Mucosa of rectum (tissue), 2 donors: ENCODE measurements at regions not wholly inside any gene's neighbourhood (a gene's known extent, or its start where the extent isn't known, plus 50 kb on each side); places are given as distances from the start of the nearest gene placed in this dataset.

Source experiments
- H3K27ac ChIP-seq, 2 donors: one replicate each; pipeline ENCODE4 v1.7.0; 2013; ENCODE audit warnings: inconsistent platforms in 2 of 2, low read depth in 2 of 2, low read length in 2 of 2
- H3K27me3 ChIP-seq, 2 donors: one replicate each; pipeline ENCODE4 v1.7.0; 2013; ENCODE audit warnings: low read length in 2 of 2; ENCODE audit not compliant: control insufficient read depth in 2 of 2, insufficient read depth in 2 of 2
- H3K36me3 ChIP-seq, 2 donors: one replicate each; pipeline ENCODE4 v1.7.0; 2013; ENCODE audit warnings: low read length in 2 of 2; ENCODE audit not compliant: control insufficient read depth in 2 of 2, insufficient read depth in 2 of 2
- H3K4me1 ChIP-seq, 2 donors: one replicate each; pipeline ENCODE4 v1.7.0; 2013; ENCODE audit warnings: low read length in 2 of 2, mild to moderate bottlenecking in 1 of 2; ENCODE audit not compliant: control insufficient read depth in 2 of 2, insufficient read depth in 2 of 2
- H3K4me3 ChIP-seq, 2 donors: one replicate each; pipeline ENCODE4 v1.7.0; 2013; ENCODE audit warnings: low read length in 2 of 2
- H3K9ac ChIP-seq, 2 donors: one replicate each; pipeline ENCODE4 v1.7.0; 2013; ENCODE audit warnings: low read length in 2 of 2, low read depth in 1 of 2, mild to moderate bottlenecking in 1 of 2
- H3K9me3 ChIP-seq, 2 donors: one replicate each; pipeline ENCODE4 v1.7.0; 2013; ENCODE audit warnings: low read length in 2 of 2; ENCODE audit not compliant: control insufficient read depth in 2 of 2
- donor health status: healthy.
- donor health status: Normal muscosa, but diverticular disease.

- Histone ChIP-seq H3K4me3 (no peak overlapping the region), H3K27ac (no peak overlapping the region)
Measured at GRCh38 chr1:239006276-239006675, 380.1 kb upstream of the CHRM3 start.

GRCh38 chr1:238999944-239000343 is 386.4 kb upstream of the CHRM3 start:
- no peak overlapping the region for H3K9ac ChIP-seq

More at GRCh38 chr1:239006276-239006675, 380.1 kb upstream of the CHRM3 start:
- no peaks in the 10 kb centered on the region for H3K4me1 ChIP-seq
- H3K9me3 ChIP-seq, result no peaks in the 10 kb centered on the region
- no peaks in the 10 kb centered on the region for H3K36me3 ChIP-seq
- no peak overlapping the region for H3K9ac ChIP-seq
- no peaks in the 10 kb centered on the region for H3K27me3 ChIP-seq

GRCh38 chr1:238998577-238998976 is 387.8 kb upstream of the CHRM3 start:
- no peak overlapping the region for H3K4me3 ChIP-seq
- H3K36me3 ChIP-seq, result no peaks in the 10 kb centered on the region
- no peaks in the 10 kb centered on the region for H3K4me1 ChIP-seq
- H3K9ac ChIP-seq, result no peak overlapping the region
- H3K27ac ChIP-seq, result no peak overlapping the region
- no peaks in the 10 kb centered on the region for H3K27me3 ChIP-seq
- H3K9me3 ChIP-seq, result no peaks in the 10 kb centered on the region

More at GRCh38 chr1:238999944-239000343, 386.4 kb upstream of the CHRM3 start:
- no peaks in the 10 kb centered on the region for H3K9me3 ChIP-seq
- H3K4me1 ChIP-seq, result no peaks in the 10 kb centered on the region
- no peak overlapping the region for H3K27ac ChIP-seq
- H3K27me3 ChIP-seq, result no peaks in the 10 kb centered on the region
- no peaks in the 10 kb centered on the region for H3K36me3 ChIP-seq
- H3K4me3 ChIP-seq, result no peak overlapping the region

- Histone ChIP-seq H3K27ac (no peak overlapping the region), H3K27me3 (no peaks in the 10 kb centered on the region), H3K9ac (no peak overlapping the region), H3K4me3 (no peak overlapping the region), H3K4me1 (no peaks in the 10 kb centered on the region), H3K36me3 (no peaks in the 10 kb centered on the region), H3K9me3 (no peaks in the 10 kb centered on the region)
Measured at GRCh38 chr1:238991765-238992495, 394.4 kb upstream of the CHRM3 start.

GRCh38 chr1:238985312-238985711 is 401.1 kb upstream of the CHRM3 start:
- no peak overlapping the region for H3K9ac ChIP-seq
- H3K4me1 ChIP-seq, result no peaks in the 10 kb centered on the region
- H3K27ac ChIP-seq, result no peak overlapping the region
- H3K4me3 ChIP-seq, result no peak overlapping the region
- H3K9me3 ChIP-seq, result no peaks in the 10 kb centered on the region
- H3K27me3 ChIP-seq, result no peaks in the 10 kb centered on the region
- no peaks in the 10 kb centered on the region for H3K36me3 ChIP-seq

- no peak overlapping the region for H3K27ac ChIP-seq
- no peaks in the 10 kb centered on the region for H3K9me3 ChIP-seq
- H3K9ac ChIP-seq, result no peak overlapping the region
- H3K4me3 ChIP-seq, result no peak overlapping the region
- H3K4me1 ChIP-seq, result no peaks in the 10 kb centered on the region
- no peaks in the 10 kb centered on the region for H3K27me3 ChIP-seq
- no peaks in the 10 kb centered on the region for H3K36me3 ChIP-seq
Measured at GRCh38 chr1:238982736-238983135, 403.6 kb upstream of the CHRM3 start.

- no peak overlapping the region for H3K27ac ChIP-seq
- H3K36me3 ChIP-seq, result no peaks in the 10 kb centered on the region
- H3K9ac ChIP-seq, result no peak overlapping the region
- H3K4me1 ChIP-seq, result no peaks in the 10 kb centered on the region
- H3K9me3 ChIP-seq, result no peaks in the 10 kb centered on the region
- H3K27me3 ChIP-seq, result no peaks in the 10 kb centered on the region
- H3K4me3 ChIP-seq, result no peak overlapping the region
Measured at GRCh38 chr1:238981317-238981933, 404.9 kb upstream of the CHRM3 start.

GRCh38 chr1:238980053-238980452 is 406.3 kb upstream of the CHRM3 start:
- no peak overlapping the region for H3K9ac ChIP-seq
- H3K9me3 ChIP-seq, result no peaks in the 10 kb centered on the region
- H3K27me3 ChIP-seq, result no peaks in the 10 kb centered on the region

GRCh38 chr1:238964631-238965030 is 421.7 kb upstream of the CHRM3 start:
- Histone ChIP-seq H3K4me1 (no peaks in the 10 kb centered on the region), H3K36me3 (no peaks in the 10 kb centered on the region), H3K4me3 (no peak overlapping the region), H3K9me3 (no peaks in the 10 kb centered on the region), H3K9ac (no peak overlapping the region), H3K27me3 (no peaks in the 10 kb centered on the region), H3K27ac (no peak overlapping the region)

More at GRCh38 chr1:238980053-238980452, 406.3 kb upstream of the CHRM3 start:
- Histone ChIP-seq H3K4me1 (no peaks in the 10 kb centered on the region), H3K27ac (no peak overlapping the region), H3K36me3 (no peaks in the 10 kb centered on the region), H3K4me3 (no peak overlapping the region)

- H3K9me3 ChIP-seq, result no peaks in the 10 kb centered on the region
- H3K27ac ChIP-seq, result no peak overlapping the region
- H3K4me1 ChIP-seq, result no peaks in the 10 kb centered on the region
- no peak overlapping the region for H3K9ac ChIP-seq
- no peaks in the 10 kb centered on the region for H3K27me3 ChIP-seq
- H3K36me3 ChIP-seq, result no peaks in the 10 kb centered on the region
- H3K4me3 ChIP-seq, result no peak overlapping the region
Measured at GRCh38 chr1:238962941-238963340, 423.4 kb upstream of the CHRM3 start.
